Suppressor macrophage treated with lipopolysaccharide for 4 hours (primary cell): ENCODE measurements at regions not wholly inside any gene's neighbourhood (a gene's known extent, or its start where the extent isn't known, plus 50 kb on each side); places are given as distances from the start of the nearest gene placed in this dataset.

Experiments
- DNase-seq: peaks from one replicate; pipeline ENCODE4 v3.0.0-alpha.2; 2020

- no peak for DNase-seq
These were observed 95.5 kb upstream of the ST6GAL2 start for GRCh38 chr2:106981491-106981890.

GRCh38 chr2:106982350-106982749 is 96.4 kb upstream of the ST6GAL2 start:
- DNase-seq = no peak

GRCh38 chr2:106983305-106983704 is 97.3 kb upstream of the ST6GAL2 start:
- no peak for DNase-seq

GRCh38 chr2:106988361-106988760 is 102.4 kb upstream of the ST6GAL2 start:
- no peak for DNase-seq

GRCh38 chr2:106990297-106990696 is 104.3 kb upstream of the ST6GAL2 start:
- no peak for DNase-seq

GRCh38 chr2:106991866-106992265 is 105.9 kb upstream of the ST6GAL2 start:
- no peak for DNase-seq

- DNase-seq = no peak
These were observed 109.6 kb upstream of the ST6GAL2 start for GRCh38 chr2:106995556-106995955.

- no peak for DNase-seq
These were observed 110.3 kb upstream of the ST6GAL2 start for GRCh38 chr2:106996171-106996769.

- DNase-seq = no peak
These were observed 111.2 kb upstream of the ST6GAL2 start for GRCh38 chr2:106997204-106997603.

- no peak for DNase-seq
These were observed 115.1 kb upstream of the ST6GAL2 start for GRCh38 chr2:107001062-107001461.

GRCh38 chr2:107001551-107001950 is 115.6 kb upstream of the ST6GAL2 start:
- DNase-seq = no peak

- no peak for DNase-seq
These were observed 116.2 kb upstream of the ST6GAL2 start for GRCh38 chr2:107001964-107002696.

GRCh38 chr2:107002735-107003134 is 116.8 kb upstream of the ST6GAL2 start:
- DNase-seq = no peak

GRCh38 chr2:107005853-107006252 is 119.9 kb upstream of the ST6GAL2 start:
- no peak for DNase-seq

GRCh38 chr2:107006836-107007235 is 120.9 kb upstream of the ST6GAL2 start:
- DNase-seq = no peak

- no peak for DNase-seq
These were observed 122.0 kb upstream of the ST6GAL2 start for GRCh38 chr2:107007927-107008326.

GRCh38 chr2:107008843-107009242 is 122.9 kb upstream of the ST6GAL2 start:
- DNase-seq = no peak

- no peak for DNase-seq
These were observed 123.3 kb upstream of the ST6GAL2 start for GRCh38 chr2:107009275-107009674.

GRCh38 chr2:107012714-107013306 is 126.8 kb upstream of the ST6GAL2 start:
- no peak for DNase-seq

GRCh38 chr2:107013884-107014283 is 127.9 kb upstream of the ST6GAL2 start:
- no peak for DNase-seq

- DNase-seq = no peak
These were observed 132.4 kb upstream of the ST6GAL2 start for GRCh38 chr2:107018366-107018765.

- no peak for DNase-seq
These were observed 134.4 kb upstream of the ST6GAL2 start for GRCh38 chr2:107020392-107020791.

GRCh38 chr2:107024269-107024668 is 138.3 kb upstream of the ST6GAL2 start:
- DNase-seq = no peak

- no peak for DNase-seq
These were observed 139.4 kb upstream of the ST6GAL2 start for GRCh38 chr2:107025291-107025857.
